ENCODE measurements at regions not wholly inside any gene's neighbourhood (a gene's known extent, or its start where the extent isn't known, plus 50 kb on each side); places are given as distances from the start of the nearest gene placed in this dataset.

GRCh38 chr2:150595803-150596470, 108.5 kb upstream of the RND3 start:
- Mint-ChIP-seq H3K4me1 (no peaks in the 10 kb centered on the region), H3K9me3 (no peaks in the 10 kb centered on the region), H3K36me3 (no peaks in the 10 kb centered on the region), H3K4me3 (no peak overlapping the region), H3K27ac (no peak overlapping the region), H3K27me3 (no peaks in the 10 kb centered on the region)
- no peak for ATAC-seq

- Mint-ChIP-seq H3K27me3 (no peaks in the 10 kb centered on the region), H3K9me3 (no peaks in the 10 kb centered on the region), H3K4me3 (no peak overlapping the region), H3K27ac (no peak overlapping the region), H3K36me3 (no peaks in the 10 kb centered on the region), H3K4me1 (no peaks in the 10 kb centered on the region)
- ATAC-seq: no peak
These were observed 106.8 kb upstream of the RND3 start for GRCh38 chr2:150594299-150594698.

- Mint-ChIP-seq H3K4me1 (no peaks in the 10 kb centered on the region), H3K27ac (no peak overlapping the region), H3K36me3 (no peaks in the 10 kb centered on the region), H3K27me3 (no peaks in the 10 kb centered on the region), H3K9me3 (no peaks in the 10 kb centered on the region), H3K4me3 (no peak overlapping the region)
- ATAC-seq: no peak
These were observed 104.2 kb upstream of the RND3 start for GRCh38 chr2:150591496-150592285.

- H3K27me3 Mint-ChIP-seq: no peaks in the 10 kb centered on the region
- no peaks in the 10 kb centered on the region for H3K9me3 Mint-ChIP-seq
- H3K27ac Mint-ChIP-seq: no peak overlapping the region
- no peaks in the 10 kb centered on the region for H3K4me1 Mint-ChIP-seq
- no peak for ATAC-seq
- H3K4me3 Mint-ChIP-seq: no peak overlapping the region
- no peaks in the 10 kb centered on the region for H3K36me3 Mint-ChIP-seq
These were observed 102.2 kb upstream of the RND3 start for GRCh38 chr2:150589681-150590080.

- no peak overlapping the region for H3K4me3 Mint-ChIP-seq
- H3K9me3 Mint-ChIP-seq: no peaks in the 10 kb centered on the region
- ATAC-seq: no peak
- no peaks in the 10 kb centered on the region for H3K36me3 Mint-ChIP-seq
- no peak overlapping the region for H3K27ac Mint-ChIP-seq
- H3K27me3 Mint-ChIP-seq: no peaks in the 10 kb centered on the region
- H3K4me1 Mint-ChIP-seq: no peaks in the 10 kb centered on the region
These were observed 101.0 kb upstream of the RND3 start for GRCh38 chr2:150588506-150588870.

- Mint-ChIP-seq H3K27ac (no peak overlapping the region), H3K36me3 (no peaks in the 10 kb centered on the region), H3K4me1 (no peaks in the 10 kb centered on the region), H3K4me3 (no peak overlapping the region), H3K9me3 (no peaks in the 10 kb centered on the region), H3K27me3 (no peaks in the 10 kb centered on the region)
- no peak for ATAC-seq
These were observed 100.4 kb upstream of the RND3 start for GRCh38 chr2:150587547-150588505.

- no peak for ATAC-seq
- Mint-ChIP-seq H3K9me3 (no peaks in the 10 kb centered on the region), H3K27ac (no peak overlapping the region), H3K4me1 (no peaks in the 10 kb centered on the region), H3K36me3 (no peaks in the 10 kb centered on the region), H3K4me3 (no peak overlapping the region), H3K27me3 (no peaks in the 10 kb centered on the region)
These were observed 99.4 kb upstream of the RND3 start for GRCh38 chr2:150586858-150587257.

GRCh38 chr2:150585221-150585971, 97.9 kb upstream of the RND3 start:
- H3K9me3 Mint-ChIP-seq: no peaks in the 10 kb centered on the region
- H3K36me3 Mint-ChIP-seq: no peaks in the 10 kb centered on the region
- ATAC-seq: no peak
- H3K27ac Mint-ChIP-seq: no peak overlapping the region
- no peaks in the 10 kb centered on the region for H3K27me3 Mint-ChIP-seq
- H3K4me3 Mint-ChIP-seq: no peak overlapping the region
- H3K4me1 Mint-ChIP-seq: no peaks in the 10 kb centered on the region

GRCh38 chr2:150584081-150584480, 96.6 kb upstream of the RND3 start:
- no peak for ATAC-seq
- H3K36me3 Mint-ChIP-seq: no peaks in the 10 kb centered on the region
- H3K4me3 Mint-ChIP-seq: no peak overlapping the region
- no peaks in the 10 kb centered on the region for H3K27me3 Mint-ChIP-seq
- no peak overlapping the region for H3K27ac Mint-ChIP-seq
- peaks cover 8% of the 10 kb centered on the region for H3K9me3 Mint-ChIP-seq
- H3K4me1 Mint-ChIP-seq: no peaks in the 10 kb centered on the region

- Mint-ChIP-seq H3K27me3 (no peaks in the 10 kb centered on the region), H3K36me3 (no peaks in the 10 kb centered on the region)
These were observed 94.4 kb upstream of the RND3 start for GRCh38 chr2:150581717-150582472.

GRCh38 chr2:150578481-150578880, 91.0 kb upstream of the RND3 start:
- H3K36me3 Mint-ChIP-seq: no peaks in the 10 kb centered on the region

More at GRCh38 chr2:150581717-150582472, 94.4 kb upstream of the RND3 start:
- Mint-ChIP-seq H3K4me3 (no peak overlapping the region), H3K27ac (no peak overlapping the region), H3K9me3 (peaks cover 20% of the 10 kb centered on the region), H3K4me1 (no peaks in the 10 kb centered on the region)
- no peak for ATAC-seq

GRCh38 chr2:150575861-150576260, 88.4 kb upstream of the RND3 start:
- no peaks in the 10 kb centered on the region for H3K4me1 Mint-ChIP-seq
- no peak for ATAC-seq
- H3K4me3 Mint-ChIP-seq: no peak overlapping the region
- H3K27ac Mint-ChIP-seq: no peak overlapping the region
- no peaks in the 10 kb centered on the region for H3K27me3 Mint-ChIP-seq
- H3K9me3 Mint-ChIP-seq: peaks cover 22% of the 10 kb centered on the region
- no peaks in the 10 kb centered on the region for H3K36me3 Mint-ChIP-seq

More at GRCh38 chr2:150578481-150578880, 91.0 kb upstream of the RND3 start:
- no peak overlapping the region for H3K27ac Mint-ChIP-seq
- no peaks in the 10 kb centered on the region for H3K4me1 Mint-ChIP-seq
- peaks cover 20% of the 10 kb centered on the region for H3K9me3 Mint-ChIP-seq
- H3K4me3 Mint-ChIP-seq: no peak overlapping the region
- no peak for ATAC-seq
- H3K27me3 Mint-ChIP-seq: no peaks in the 10 kb centered on the region

- no peak for ATAC-seq
- Mint-ChIP-seq H3K9me3 (peaks cover 9% of the 10 kb centered on the region), H3K4me1 (no peaks in the 10 kb centered on the region), H3K4me3 (no peak overlapping the region), H3K36me3 (no peaks in the 10 kb centered on the region), H3K27ac (no peak overlapping the region), H3K27me3 (no peaks in the 10 kb centered on the region)
These were observed 85.5 kb upstream of the RND3 start for GRCh38 chr2:150572961-150573395.

- no peaks in the 10 kb centered on the region for H3K36me3 Mint-ChIP-seq
- H3K4me3 Mint-ChIP-seq: no peak overlapping the region
- H3K9me3 Mint-ChIP-seq: peaks cover 5% of the 10 kb centered on the region
- H3K4me1 Mint-ChIP-seq: no peaks in the 10 kb centered on the region
- no peaks in the 10 kb centered on the region for H3K27me3 Mint-ChIP-seq
- no peak overlapping the region for H3K27ac Mint-ChIP-seq
- ATAC-seq: no peak
These were observed 84.8 kb upstream of the RND3 start for GRCh38 chr2:150572194-150572766.

All from stimulated activated memory B cell treated with anti-CD40 and anti-IgM and Interleukin-4, amounts not matched to agents 10 μg/mL and 1 μg/mL and 100 μg/mL, for 72 hours (primary cell).